ENCODE measurements at regions not wholly inside any gene's neighbourhood (a gene's known extent, or its start where the extent isn't known, plus 50 kb on each side); places are given as distances from the start of the nearest gene placed in this dataset.

- CTCF ChIA-PET, result no interaction called here
- no peaks in the 10 kb centered on the region for H3K36me3 Mint-ChIP-seq
- DNase-seq, result no peak
- no peaks in the 10 kb centered on the region for H3K4me1 Mint-ChIP-seq (ENCODE audit: low read depth)
- no peaks in the 10 kb centered on the region for H3K27me3 Mint-ChIP-seq
- no peak overlapping the region for H3K4me3 Mint-ChIP-seq
- H3K27ac Mint-ChIP-seq, result no peak overlapping the region
- POLR2A ChIA-PET, result interaction anchor here (0.6 kb wide), 1 partner anchor 182 kb away, joined by 3 read pairs; no protein-coding TSS in a partner anchor
- H3K9me3 Mint-ChIP-seq, result no peaks in the 10 kb centered on the region
- intact Hi-C loops (cut with micrococcal nuclease), result no loop called here
Measured at GRCh38 chr4:11166034-11166433, 262.7 kb downstream of the HS3ST1 start.

- no peak for DNase-seq
- Mint-ChIP-seq H3K36me3 (no peaks in the 10 kb centered on the region), H3K4me3 (no peak overlapping the region), H3K4me1 (ENCODE audit: low read depth) (no peaks in the 10 kb centered on the region), H3K9me3 (no peaks in the 10 kb centered on the region), H3K27me3 (no peaks in the 10 kb centered on the region), H3K27ac (no peak overlapping the region)
- intact Hi-C loops (cut with micrococcal nuclease), result no loop called here
- ChIA-PET CTCF (no interaction called here), POLR2A (no interaction called here)
Measured at GRCh38 chr4:11165052-11165451, 263.6 kb downstream of the HS3ST1 start.

GRCh38 chr4:11160288-11160687 lies 268.4 kb downstream of the HS3ST1 start:
- ChIA-PET CTCF (no interaction called here), POLR2A (no interaction called here)
- Mint-ChIP-seq H3K4me1 (ENCODE audit: low read depth) (no peaks in the 10 kb centered on the region), H3K27me3 (no peaks in the 10 kb centered on the region), H3K36me3 (no peaks in the 10 kb centered on the region), H3K4me3 (no peak overlapping the region), H3K27ac (no peak overlapping the region), H3K9me3 (no peaks in the 10 kb centered on the region)
- DNase-seq, result no peak
- intact Hi-C loops (cut with micrococcal nuclease), result no loop called here

GRCh38 chr4:11158971-11159370 lies 269.7 kb downstream of the HS3ST1 start:
- ChIA-PET POLR2A (no interaction called here), CTCF (no interaction called here)
- no peak overlapping the region for H3K27ac Mint-ChIP-seq
- no peak for DNase-seq
- intact Hi-C loops (cut with micrococcal nuclease), result no loop called here
- no peaks in the 10 kb centered on the region for H3K27me3 Mint-ChIP-seq
- no peaks in the 10 kb centered on the region for H3K36me3 Mint-ChIP-seq
- no peaks in the 10 kb centered on the region for H3K4me1 Mint-ChIP-seq (ENCODE audit: low read depth)
- no peaks in the 10 kb centered on the region for H3K9me3 Mint-ChIP-seq
- H3K4me3 Mint-ChIP-seq, result no peak overlapping the region

- CTCF ChIA-PET, result no interaction called here
- POLR2A ChIA-PET, result no interaction called here
- no peak overlapping the region for H3K4me3 Mint-ChIP-seq
- H3K36me3 Mint-ChIP-seq, result no peaks in the 10 kb centered on the region
- DNase-seq, result no peak
- H3K27ac Mint-ChIP-seq, result no peak overlapping the region
- H3K4me1 Mint-ChIP-seq (ENCODE audit: low read depth), result no peaks in the 10 kb centered on the region
- intact Hi-C loops (cut with micrococcal nuclease), result no loop called here
- H3K27me3 Mint-ChIP-seq, result no peaks in the 10 kb centered on the region
- H3K9me3 Mint-ChIP-seq, result no peaks in the 10 kb centered on the region
Measured at GRCh38 chr4:11155208-11155867, 273.4 kb downstream of the HS3ST1 start.

- DNase-seq, result no peak
- no peak overlapping the region for H3K4me3 Mint-ChIP-seq
- no peaks in the 10 kb centered on the region for H3K27me3 Mint-ChIP-seq
- POLR2A ChIA-PET, result no interaction called here
- H3K9me3 Mint-ChIP-seq, result no peaks in the 10 kb centered on the region
- CTCF ChIA-PET, result no interaction called here
- H3K36me3 Mint-ChIP-seq, result no peaks in the 10 kb centered on the region
- H3K4me1 Mint-ChIP-seq (ENCODE audit: low read depth), result no peaks in the 10 kb centered on the region
- intact Hi-C loops (cut with micrococcal nuclease), result no loop called here
- no peak overlapping the region for H3K27ac Mint-ChIP-seq
Measured at GRCh38 chr4:11153171-11153750, 275.4 kb downstream of the HS3ST1 start.

- DNase-seq, result no peak
- Mint-ChIP-seq H3K27me3 (no peaks in the 10 kb centered on the region), H3K36me3 (no peaks in the 10 kb centered on the region), H3K9me3 (no peaks in the 10 kb centered on the region), H3K4me1 (ENCODE audit: low read depth) (no peaks in the 10 kb centered on the region), H3K27ac (no peak overlapping the region), H3K4me3 (no peak overlapping the region)
- ChIA-PET CTCF (no interaction called here), POLR2A (no interaction called here)
- intact Hi-C loops (cut with micrococcal nuclease), result no loop called here
Measured at GRCh38 chr4:11152684-11153083, 276.0 kb downstream of the HS3ST1 start.

- DNase-seq, result no peak
- Mint-ChIP-seq H3K27me3 (no peaks in the 10 kb centered on the region), H3K36me3 (no peaks in the 10 kb centered on the region), H3K27ac (no peak overlapping the region), H3K9me3 (no peaks in the 10 kb centered on the region), H3K4me3 (no peak overlapping the region), H3K4me1 (ENCODE audit: low read depth) (no peaks in the 10 kb centered on the region)
- POLR2A ChIA-PET, result no interaction called here
- intact Hi-C loops (cut with micrococcal nuclease), result no loop called here
- CTCF ChIA-PET, result no interaction called here
Measured at GRCh38 chr4:11151500-11151899, 277.2 kb downstream of the HS3ST1 start.

GRCh38 chr4:11149612-11150259 lies 279.0 kb downstream of the HS3ST1 start:
- intact Hi-C loops (cut with micrococcal nuclease), result no loop called here
- no peaks in the 10 kb centered on the region for H3K36me3 Mint-ChIP-seq
- ChIA-PET CTCF (no interaction called here), POLR2A (no interaction called here)
- no peaks in the 10 kb centered on the region for H3K9me3 Mint-ChIP-seq
- H3K4me3 Mint-ChIP-seq, result no peak overlapping the region
- H3K27ac Mint-ChIP-seq, result no peak overlapping the region
- H3K4me1 Mint-ChIP-seq (ENCODE audit: low read depth), result no peaks in the 10 kb centered on the region
- no peaks in the 10 kb centered on the region for H3K27me3 Mint-ChIP-seq
- no peak for DNase-seq

GRCh38 chr4:11139871-11140270 lies 288.8 kb downstream of the HS3ST1 start:
- Mint-ChIP-seq H3K27me3 (no peaks in the 10 kb centered on the region), H3K36me3 (no peaks in the 10 kb centered on the region), H3K4me1 (ENCODE audit: low read depth) (no peaks in the 10 kb centered on the region), H3K9me3 (peaks cover 4% of the 10 kb centered on the region), H3K27ac (no peak overlapping the region), H3K4me3 (no peak overlapping the region)
- no peak for DNase-seq
- POLR2A ChIA-PET, result no interaction called here
- intact Hi-C loops (cut with micrococcal nuclease), result no loop called here
- CTCF ChIA-PET, result no interaction called here

GRCh38 chr4:11138964-11139363 lies 289.7 kb downstream of the HS3ST1 start:
- Mint-ChIP-seq H3K36me3 (no peaks in the 10 kb centered on the region), H3K27me3 (no peaks in the 10 kb centered on the region), H3K4me3 (no peak overlapping the region), H3K4me1 (ENCODE audit: low read depth) (no peaks in the 10 kb centered on the region), H3K9me3 (peaks cover 4% of the 10 kb centered on the region), H3K27ac (no peak overlapping the region)
- intact Hi-C loops (cut with micrococcal nuclease), result no loop called here
- no peak for DNase-seq
- POLR2A ChIA-PET, result no interaction called here
- CTCF ChIA-PET, result no interaction called here

GRCh38 chr4:11134705-11135104 lies 294.0 kb downstream of the HS3ST1 start:
- Mint-ChIP-seq H3K27me3 (no peaks in the 10 kb centered on the region), H3K4me3 (no peak overlapping the region), H3K27ac (no peak overlapping the region), H3K4me1 (ENCODE audit: low read depth) (no peaks in the 10 kb centered on the region), H3K36me3 (no peaks in the 10 kb centered on the region), H3K9me3 (peaks cover 2% of the 10 kb centered on the region)
- ChIA-PET POLR2A (no interaction called here), CTCF (interaction anchor here (0.7 kb wide), 1 partner anchor 59 kb away, joined by 3 read pairs; no protein-coding TSS in a partner anchor)
- no peak for DNase-seq
- intact Hi-C loops (cut with micrococcal nuclease), result no loop called here

GRCh38 chr4:11133868-11134267 lies 294.8 kb downstream of the HS3ST1 start:
- no peak overlapping the region for H3K27ac Mint-ChIP-seq
- no peaks in the 10 kb centered on the region for H3K36me3 Mint-ChIP-seq
- CTCF ChIA-PET, result no interaction called here
- no peak overlapping the region for H3K4me3 Mint-ChIP-seq
- no peaks in the 10 kb centered on the region for H3K4me1 Mint-ChIP-seq (ENCODE audit: low read depth)
- H3K27me3 Mint-ChIP-seq, result no peaks in the 10 kb centered on the region
- intact Hi-C loops (cut with micrococcal nuclease), result no loop called here
- no peak for DNase-seq
- POLR2A ChIA-PET, result no interaction called here
- H3K9me3 Mint-ChIP-seq, result peaks cover 2% of the 10 kb centered on the region
